ENCODE measurements at regions not wholly inside any gene's neighbourhood (a gene's known extent, or its start where the extent isn't known, plus 50 kb on each side); places are given as distances from the start of the nearest gene placed in this dataset.

DNA sequence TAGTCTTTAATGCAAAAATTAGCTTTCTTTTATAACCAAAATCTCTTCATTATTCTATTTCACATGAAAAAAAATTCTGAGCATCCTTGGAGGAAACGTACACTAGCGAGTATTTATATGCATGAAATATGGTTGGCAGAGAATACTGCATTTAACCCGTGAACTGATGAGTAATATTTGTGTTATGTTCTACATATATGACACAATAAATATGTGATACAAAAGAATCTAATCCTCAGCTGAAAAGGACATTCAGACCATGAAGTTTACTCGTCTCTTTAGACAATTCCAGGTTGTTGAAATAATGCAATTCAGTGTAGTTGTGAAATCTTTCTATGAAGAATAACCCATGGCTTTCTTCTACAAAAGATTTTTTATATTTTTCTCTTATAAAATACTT lies 524.8 kb upstream of the MAN1A1 start:
- TF ChIP-seq, protein P1, sequence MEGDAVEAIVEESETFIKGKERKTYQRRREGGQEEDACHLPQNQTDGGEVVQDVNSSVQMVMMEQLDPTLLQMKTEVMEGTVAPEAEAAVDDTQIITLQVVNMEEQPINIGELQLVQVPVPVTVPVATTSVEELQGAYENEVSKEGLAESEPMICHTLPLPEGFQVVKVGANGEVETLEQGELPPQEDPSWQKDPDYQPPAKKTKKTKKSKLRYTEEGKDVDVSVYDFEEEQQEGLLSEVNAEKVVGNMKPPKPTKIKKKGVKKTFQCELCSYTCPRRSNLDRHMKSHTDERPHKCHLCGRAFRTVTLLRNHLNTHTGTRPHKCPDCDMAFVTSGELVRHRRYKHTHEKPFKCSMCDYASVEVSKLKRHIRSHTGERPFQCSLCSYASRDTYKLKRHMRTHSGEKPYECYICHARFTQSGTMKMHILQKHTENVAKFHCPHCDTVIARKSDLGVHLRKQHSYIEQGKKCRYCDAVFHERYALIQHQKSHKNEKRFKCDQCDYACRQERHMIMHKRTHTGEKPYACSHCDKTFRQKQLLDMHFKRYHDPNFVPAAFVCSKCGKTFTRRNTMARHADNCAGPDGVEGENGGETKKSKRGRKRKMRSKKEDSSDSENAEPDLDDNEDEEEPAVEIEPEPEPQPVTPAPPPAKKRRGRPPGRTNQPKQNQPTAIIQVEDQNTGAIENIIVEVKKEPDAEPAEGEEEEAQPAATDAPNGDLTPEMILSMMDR (IDR thresholded peaks at IDR 0.05) = no peak
- no peak for TF ChIP-seq EP300 (IDR thresholded peaks at IDR 0.05)

Data from tibial nerve (tissue), 4 donors.